SKM-1 treated with dmso at 0.1 percent for 144 hours (cell line): ENCODE measurements at regions not wholly inside any gene's neighbourhood (a gene's known extent, or its start where the extent isn't known, plus 50 kb on each side); places are given as distances from the start of the nearest gene placed in this dataset.
"Not testable (repeated sequence)": the region's sequence is repeated elsewhere in the genome, so short reads cannot be mapped to it uniquely, and the experiment has no call there.

ENCODE experiments used
- DNase-seq: peaks from one replicate; lab custom pipeline; 2025; ENCODE audit not compliant: unreplicated experiment; lab: John Stamatoyannopoulos, UW

DNA sequence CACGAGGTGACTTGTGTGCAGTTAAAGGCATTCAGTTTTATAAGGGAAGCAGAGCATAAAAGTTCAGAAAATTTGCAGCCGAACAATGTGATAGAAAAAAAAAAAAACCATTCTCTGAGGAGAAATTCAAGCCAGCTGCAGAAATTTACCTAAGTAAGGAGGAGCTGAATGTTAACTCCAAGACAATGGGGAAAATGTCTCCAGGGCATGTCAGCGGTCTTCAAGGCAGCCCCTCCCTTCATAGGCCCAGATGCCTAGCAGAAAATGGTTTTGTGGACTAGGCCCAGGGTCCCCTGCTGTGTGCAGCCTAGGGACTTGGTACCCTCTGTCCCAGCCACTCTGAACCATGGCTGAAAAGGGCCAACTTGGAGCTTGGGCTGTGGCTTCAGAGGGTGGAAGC lies 1764.0 kb downstream of the C4orf33 start:
- DNase-seq, result no peak

DNA sequence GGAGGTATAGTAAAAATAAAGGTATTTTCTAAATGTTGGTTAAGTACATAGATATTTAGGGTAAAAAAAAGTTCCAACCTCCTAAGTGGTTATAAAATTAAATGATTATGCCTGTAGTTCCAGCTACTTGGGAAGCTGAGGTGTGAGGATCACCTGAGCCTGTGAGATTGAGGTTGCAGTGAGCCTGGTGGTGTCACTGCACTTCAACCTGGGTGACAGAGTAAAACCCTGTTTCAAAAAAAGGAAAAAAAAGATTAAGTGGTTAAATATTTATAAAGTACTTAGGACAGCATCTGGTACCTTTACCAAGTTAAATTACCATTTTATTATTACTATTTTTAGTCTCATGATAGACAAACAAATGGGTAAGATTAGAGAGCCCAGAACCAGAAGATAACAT lies 1801.0 kb downstream of the C4orf33 start:
- DNase-seq, result no peak

DNA sequence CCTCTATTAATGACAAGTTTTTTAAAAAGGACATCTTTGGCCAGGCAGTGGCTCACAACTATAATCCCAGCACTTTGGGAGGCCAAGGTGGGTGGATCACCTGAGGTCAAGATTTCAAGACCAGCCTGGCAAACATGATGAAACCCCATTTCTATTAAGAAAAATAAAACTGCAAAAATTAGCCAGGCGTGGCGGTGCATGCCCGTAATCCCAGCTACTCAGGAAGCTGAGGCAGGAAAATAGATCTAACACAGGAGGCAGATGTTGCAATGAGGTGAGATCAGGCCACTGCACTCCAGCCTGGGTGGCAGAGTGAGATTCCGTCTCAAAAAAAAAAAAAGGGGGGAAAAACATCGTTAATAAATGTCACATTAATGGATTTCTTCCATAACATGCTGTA lies 1805.4 kb downstream of the C4orf33 start:
- no peak for DNase-seq

DNA sequence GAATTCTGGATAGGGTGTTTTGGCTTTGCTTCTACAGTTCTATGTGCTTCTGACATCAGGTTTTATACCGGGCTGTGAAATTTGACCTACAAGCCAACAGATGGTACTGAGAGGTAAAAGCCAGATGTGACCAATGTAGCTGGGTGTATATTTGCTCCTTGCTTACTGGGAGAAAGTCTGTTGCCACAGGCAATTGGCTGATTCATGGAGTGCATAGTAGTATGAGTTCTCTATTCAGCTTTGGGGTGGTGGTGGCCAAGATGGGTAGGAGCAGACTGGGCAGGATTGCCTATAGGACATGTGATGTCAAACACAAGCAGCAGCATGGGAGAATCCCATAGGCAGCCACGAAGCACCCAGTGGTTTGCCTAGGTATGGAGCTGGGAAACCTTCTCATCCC lies 1827.0 kb downstream of the C4orf33 start:
- DNase-seq, result no peak

DNA sequence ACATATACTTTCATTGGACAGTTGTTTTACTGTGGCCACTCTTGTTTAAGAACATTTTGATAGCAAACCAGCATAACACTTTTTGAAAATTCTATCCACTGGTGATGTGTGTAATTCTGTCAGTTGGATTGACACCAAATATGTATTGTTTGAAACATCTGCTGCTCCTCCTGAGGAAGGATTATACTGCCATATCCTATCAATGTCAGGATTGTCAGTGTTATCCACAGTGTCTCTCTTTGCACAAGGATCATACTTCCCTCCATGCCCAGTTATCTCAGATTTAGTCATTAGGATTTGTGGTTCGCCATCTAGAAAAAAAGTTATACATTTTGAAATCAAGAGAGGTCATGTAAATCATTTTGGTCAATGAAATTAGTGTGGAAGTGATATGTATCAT lies 1859.6 kb downstream of the C4orf33 start:
- DNase-seq, result no peak

DNA sequence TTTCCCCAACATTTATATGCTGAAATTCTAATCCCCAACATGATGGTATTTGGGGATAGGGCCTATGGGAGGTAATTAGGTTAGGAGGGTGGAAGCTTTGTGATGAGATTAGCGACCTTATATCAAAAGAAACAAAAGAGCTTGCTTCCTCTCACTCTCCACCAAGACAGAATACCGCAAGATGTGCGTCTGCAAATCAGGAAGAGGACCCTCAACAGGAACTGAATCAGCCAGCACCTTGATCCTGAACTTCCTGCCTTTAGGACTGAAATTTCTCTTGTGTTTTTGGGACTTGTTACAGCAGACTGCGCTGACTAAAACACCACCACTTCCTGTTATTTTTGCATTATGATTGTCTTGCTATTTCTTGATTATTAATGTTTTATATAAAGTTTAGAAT lies 1889.4 kb downstream of the C4orf33 start:
- DNase-seq, result no peak

DNA sequence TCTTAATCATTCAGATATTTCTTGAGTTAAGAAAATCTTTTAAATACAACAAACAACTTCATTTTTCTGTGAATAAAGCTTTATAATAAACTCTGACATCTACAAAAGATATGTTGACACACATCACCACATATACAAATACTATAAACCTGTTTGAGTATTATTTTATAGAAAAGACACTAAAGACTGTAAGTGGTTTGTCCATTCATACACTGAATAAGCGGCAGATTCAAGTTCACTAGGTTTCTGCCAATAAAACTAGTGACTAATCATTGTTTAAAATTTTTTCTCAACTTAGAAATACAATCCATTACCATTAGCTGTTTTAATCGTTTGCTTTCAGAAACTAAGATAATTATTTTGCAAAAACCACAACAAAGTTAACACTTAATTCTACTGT lies 1900.0 kb downstream of the C4orf33 start:
- no peak for DNase-seq

DNA sequence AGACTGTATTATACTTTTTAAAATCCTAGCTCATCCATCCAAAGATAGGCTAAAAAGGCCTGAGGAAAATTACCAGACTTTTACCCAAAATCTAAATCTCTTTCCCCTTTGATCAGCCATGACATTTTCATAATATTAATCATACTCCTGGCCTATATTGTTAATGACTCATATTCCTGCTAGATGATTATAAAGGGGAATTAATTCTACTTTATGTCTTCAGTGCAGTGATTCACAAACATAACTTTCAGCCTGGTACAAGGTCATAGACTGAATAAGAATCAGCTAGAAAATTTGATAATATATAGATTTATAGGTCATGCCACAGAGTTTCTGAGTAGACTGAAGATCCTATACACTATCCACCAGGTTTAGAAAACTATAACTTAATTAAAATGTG lies 1905.4 kb downstream of the C4orf33 start:
- DNase-seq, result no peak

DNA sequence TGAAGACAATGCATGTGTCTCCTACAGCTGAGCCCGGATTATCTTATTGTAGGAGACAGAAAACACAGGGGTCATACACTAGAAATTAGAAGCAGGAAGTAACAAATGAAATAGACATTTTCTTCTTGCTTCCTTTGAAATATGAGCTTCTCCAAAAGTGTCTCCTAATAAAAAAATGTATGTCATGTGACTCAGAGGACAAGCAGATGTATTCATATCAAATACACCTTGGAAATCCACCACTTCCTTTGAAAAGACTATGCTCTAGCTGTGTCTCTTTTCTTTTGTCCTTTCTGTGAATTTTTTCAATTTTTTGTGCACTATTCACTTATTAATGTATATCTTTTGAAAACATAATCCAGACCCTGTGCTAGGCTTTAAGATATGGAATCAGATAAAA lies 1906.2 kb downstream of the C4orf33 start:
- DNase-seq, result no peak

DNA sequence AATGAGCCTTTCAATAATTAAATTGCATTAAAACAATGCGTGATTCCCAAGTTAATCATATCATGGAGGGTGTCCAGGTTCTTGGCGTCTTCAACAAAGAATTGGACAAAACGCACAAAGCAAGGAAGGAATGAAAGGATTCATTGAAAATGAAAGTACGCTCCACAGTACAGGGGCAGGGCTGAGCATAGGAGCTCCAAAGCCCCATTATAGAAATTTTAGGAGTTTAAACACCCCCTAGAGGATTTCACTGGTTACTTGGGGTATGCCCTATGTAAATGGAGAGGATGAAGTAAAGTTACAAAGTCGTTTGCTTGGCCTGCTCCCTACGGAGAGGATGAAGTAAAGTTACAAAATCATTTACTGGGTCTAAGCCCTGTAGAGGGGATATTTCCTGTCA lies 1910.4 kb downstream of the C4orf33 start:
- DNase-seq, result no peak

DNA sequence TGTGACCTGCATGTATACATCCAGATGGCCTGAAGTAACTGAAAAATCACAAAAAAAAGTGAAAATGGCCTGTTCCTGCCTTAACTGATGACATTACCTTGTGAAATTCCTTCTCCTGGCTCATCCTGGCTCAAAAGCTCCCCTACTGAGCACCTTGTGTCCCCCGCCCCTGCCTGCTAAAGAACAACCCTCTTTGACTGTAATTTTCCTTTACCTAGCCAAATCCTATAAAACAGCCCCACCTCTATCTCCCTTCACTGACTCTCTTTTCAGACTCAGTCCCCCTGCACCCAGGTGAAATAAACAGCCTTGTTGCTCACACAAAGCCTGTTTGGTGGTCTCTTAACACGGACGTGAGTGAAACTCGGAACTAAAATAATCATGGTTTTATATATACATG lies 1916.0 kb downstream of the C4orf33 start:
- DNase-seq, result not testable (repeated sequence)

DNA sequence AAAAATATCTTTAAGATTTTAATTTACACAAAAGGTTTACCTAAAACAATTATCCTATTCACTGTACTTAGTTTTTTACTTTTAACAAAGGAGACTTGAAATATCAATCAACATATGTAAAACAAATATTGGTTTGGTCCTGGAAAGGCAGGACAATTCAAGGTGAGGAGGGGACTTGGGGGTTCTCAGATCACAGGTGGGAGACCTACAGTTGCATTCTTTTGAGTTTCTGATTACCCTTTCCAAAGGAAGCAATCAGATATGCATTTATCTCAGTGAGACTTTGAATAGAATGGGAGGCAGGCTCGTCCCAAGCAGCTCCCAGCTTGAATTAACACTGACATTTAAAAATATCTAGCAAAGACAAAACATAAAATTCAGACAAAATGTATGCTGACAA lies 1917.3 kb downstream of the C4orf33 start:
- no peak for DNase-seq

DNA sequence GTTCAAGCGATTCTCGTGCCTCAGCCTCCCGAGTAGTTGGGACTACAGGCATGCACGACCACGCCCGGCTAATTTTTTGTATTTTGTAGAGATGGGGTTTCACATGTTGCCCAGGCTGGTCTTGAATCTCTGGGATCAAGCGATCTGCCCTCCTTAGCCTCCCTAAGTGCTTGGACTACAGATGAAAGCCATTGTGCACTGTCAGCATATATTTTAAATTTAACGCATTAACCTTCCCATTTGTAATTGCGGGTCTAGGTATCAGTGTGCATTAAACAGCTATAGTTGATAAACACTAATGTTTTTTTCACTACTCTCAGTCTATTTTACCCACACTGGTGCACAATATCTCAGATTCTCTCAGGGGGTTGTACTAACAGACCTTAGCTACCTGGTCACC lies 1930.8 kb downstream of the C4orf33 start:
- DNase-seq, result no peak

DNA sequence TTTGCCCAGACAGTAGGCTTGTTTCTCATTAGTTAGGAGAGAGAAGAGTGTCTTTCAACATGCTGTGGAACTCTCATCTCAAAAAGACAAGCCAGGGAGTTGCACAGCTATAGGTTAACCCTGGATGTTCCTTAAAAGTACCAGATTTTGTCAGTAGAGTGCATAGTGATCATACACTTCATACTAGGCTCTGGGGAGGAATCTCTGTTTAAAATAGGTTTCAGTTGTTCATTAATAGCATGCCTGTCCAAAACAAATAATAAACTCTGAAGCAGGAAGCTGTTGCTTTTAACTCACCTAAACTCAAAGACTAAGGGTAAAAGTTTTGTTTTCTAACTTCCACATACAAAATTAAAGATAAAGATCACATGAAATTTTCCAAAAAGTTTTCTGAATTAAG lies 1948.4 kb downstream of the C4orf33 start:
- no peak for DNase-seq

DNA sequence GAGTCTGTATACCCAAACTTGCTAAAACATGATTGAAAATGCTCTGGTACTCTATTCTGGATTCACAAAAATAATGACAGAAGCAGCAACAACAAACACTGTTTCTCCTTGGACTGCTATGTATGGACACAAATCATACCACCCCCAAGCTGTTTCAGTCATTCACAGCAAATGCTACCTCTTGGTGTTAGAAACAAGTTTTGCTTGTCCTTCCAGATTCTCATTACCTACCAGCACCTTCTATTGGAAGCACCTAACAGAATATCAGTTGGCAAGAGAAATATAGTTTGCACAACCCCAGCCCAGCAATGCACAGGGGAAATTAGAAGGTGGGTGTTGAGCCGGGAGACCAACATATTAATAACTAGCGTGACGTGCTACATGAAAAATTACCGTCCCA lies 1950.9 kb downstream of the C4orf33 start:
- no peak for DNase-seq

DNA sequence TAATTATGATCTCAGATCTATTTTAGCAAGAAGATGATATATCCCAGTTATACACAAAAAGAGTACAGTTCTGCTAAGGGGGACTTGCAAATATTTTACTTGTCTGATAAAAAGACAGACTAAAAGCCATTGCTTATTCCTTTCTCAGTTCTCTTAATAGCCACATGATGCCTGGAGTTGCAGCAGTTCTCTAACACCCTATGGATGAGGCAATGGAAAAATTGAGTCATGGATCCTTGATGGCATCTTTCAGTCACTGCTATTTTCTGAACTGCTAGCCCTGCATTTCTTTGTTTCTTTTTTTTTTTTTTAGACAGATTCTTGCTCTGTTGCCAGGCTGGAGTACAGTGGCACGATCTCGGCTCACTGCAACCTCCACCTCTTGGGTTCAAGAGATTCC lies 1956.7 kb downstream of the C4orf33 start:
- no peak for DNase-seq

DNA sequence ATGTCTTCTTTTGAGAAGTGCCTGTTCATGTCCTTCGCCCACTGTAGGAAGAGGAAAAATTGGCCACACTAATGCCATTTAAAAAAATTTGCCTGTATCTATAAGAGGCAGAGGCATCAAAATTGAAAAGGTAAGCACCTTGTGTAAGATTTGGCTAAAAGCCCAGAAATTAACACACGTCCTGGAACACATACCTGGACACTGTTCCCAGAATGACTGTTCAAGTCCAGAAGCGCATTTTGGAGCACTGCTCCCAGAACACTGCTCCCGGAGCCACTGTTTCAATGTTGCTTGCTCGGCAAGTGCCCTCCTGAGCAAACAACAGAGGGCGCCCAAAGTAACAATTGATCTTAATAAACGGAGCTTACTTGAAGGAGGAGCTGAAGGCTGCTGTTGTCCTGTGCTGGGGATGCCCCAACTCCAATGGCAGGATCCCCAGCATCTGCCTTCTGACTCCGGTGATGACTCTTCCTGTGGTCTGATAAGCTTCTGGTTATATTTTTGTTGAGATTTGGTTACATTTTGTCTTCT lies 1958.6 kb downstream of the C4orf33 start:
- no peak for DNase-seq

DNA sequence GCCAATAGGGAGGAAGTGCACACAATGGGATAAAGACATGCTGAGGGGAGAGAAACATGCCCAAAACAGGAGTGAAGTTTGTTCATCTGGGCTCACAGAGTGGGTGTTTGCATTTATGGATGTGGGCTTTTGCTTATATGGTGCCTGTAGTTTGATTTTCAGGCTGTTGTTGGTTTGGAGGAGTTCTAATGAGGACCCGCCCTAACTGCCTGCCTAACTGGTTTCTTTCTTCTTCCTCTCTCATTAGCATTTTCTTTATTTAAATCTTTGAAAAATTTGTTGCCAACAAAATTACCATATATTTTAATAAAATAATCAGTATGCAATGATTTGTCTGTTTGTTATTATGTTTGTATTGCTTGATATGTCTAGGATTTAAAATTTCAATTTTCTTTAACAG lies 1965.8 kb downstream of the C4orf33 start:
- DNase-seq, result no peak

DNA sequence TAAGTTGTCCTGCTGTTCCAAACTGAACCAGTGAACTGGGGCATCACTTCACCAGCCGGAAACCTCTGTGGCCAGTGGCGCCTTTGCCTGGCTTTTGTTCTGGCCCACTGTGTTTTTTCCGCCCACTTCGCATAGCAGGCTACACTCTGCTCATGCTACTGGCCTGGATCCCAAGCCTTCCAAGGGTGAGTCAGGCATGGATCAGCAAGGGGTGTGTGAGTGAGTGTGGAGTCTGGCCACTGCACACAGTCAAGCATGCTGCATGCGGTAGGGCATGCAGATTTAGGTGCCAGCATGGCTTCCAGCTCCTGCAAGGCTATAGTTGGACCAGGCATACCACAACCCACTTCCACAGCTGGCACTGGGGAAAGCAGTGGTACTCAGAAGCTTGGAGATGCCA lies 1967.9 kb downstream of the C4orf33 start:
- no peak for DNase-seq

DNA sequence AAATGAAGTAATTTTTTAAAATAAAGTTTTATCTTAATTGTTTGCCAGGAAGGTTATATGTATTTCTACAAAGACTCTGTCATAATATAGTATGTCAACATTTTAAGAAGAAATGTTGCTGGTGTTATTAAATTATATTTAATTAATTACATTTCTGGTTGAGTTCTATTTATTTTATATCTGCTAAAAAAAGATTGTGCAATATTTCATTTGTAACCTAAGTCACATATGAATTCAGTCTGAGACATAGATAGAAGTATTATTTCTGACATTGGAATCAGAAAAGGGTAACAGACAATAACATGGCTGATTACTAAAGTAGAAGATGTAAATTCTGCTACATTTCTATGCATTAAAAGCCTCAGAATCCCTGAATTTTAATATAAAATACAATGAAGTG lies 1985.1 kb downstream of the C4orf33 start:
- no peak for DNase-seq

DNA sequence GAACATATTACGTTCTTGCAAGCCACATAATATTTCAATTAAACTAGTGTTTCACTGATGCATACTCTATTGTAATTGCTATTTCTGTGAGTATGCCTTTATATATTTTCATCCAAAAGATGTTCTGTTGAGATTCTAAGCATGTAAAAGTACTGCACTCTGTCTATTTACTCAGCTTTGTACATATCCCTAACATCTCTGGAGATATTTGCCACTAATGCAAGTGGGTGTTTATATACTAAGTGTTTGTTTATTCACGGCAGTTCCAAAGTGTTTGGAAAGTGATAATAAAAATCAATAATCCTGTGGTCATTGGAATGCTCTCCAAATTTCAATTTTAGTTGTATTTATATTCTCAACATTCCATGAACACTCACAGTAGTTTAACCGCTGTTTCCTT lies 1989.0 kb downstream of the C4orf33 start:
- no peak for DNase-seq

DNA sequence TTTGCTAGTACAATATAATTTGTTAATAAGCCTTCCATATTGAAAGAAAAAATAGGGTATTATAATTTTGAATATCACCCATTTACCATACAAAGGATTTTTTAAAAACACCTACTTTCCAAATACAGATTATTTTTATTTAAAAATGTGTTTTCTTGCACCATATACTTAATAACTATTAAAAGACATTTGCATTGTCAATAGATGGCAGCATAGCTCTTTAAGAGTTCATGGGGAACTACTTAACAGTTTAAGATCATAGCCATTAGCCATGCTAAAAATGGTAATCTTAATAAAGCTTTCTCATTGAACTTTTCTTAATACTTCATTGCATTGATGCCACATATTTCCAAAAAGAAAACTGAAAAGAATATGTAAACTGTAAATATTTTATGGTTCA lies 1995.9 kb downstream of the C4orf33 start:
- DNase-seq, result peak; percentile 11

DNA sequence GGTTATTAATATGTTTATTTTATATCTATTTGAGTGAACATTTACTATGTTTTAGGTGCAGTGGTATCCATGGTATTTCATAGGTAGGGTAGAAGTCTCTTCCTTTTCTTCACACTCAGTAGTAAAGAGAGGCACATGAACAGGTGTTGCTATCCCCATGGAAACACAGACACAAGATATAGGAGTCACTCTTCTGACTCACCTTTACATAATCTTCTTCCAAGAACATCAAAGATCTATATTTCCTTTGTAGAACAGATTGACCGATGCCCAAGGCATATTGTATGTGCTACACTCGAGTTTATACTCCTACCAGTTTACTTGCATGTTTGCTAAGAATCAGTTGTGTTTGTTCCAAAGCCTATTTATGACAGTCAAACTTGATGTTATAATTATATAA lies 1997.4 kb downstream of the C4orf33 start:
- DNase-seq, result no peak

DNA sequence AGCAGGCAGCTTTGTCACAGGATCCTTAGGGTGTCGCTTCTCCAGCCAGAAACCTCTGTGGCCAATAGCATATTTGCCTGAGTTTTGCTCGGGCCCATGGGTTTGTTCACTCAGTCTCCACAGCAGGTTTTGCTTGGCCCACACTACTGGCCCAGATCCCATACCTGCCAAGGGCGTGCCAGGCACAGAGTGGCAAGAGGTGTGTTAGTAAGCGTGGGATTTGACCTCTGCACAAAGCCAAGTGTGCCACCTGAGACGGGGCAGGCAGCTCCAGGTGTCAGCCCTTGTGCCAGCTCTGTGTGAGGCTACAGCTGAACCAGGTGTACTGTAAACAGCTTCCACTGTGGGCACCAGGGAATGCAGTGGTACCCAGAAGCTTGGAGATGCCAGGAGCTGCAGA lies 2003.0 kb downstream of the C4orf33 start:
- no peak for DNase-seq
